Activated CD4-positive, alpha-beta memory T cell treated with anti-CD3 and anti-CD28 coated beads for 36 hours (primary cell): ENCODE measurements at regions not wholly inside any gene's neighbourhood (a gene's known extent, or its start where the extent isn't known, plus 50 kb on each side); places are given as distances from the start of the nearest gene placed in this dataset.

Experiments used
- CTCF ChIA-PET: fragments of 350-600 bp; sonication (Branson Sonifier 250); formaldehyde crosslinking; loops from one replicate; lab custom pipeline; 2021; ENCODE audit warnings: antibody characterized with exemption, inconsistent platforms; lab: Charles Lee
- POLR2A ChIA-PET: fragments of 350-600 bp; sonication (Branson Sonifier 250); formaldehyde crosslinking; loops from one replicate; lab custom pipeline; 2021; ENCODE audit warnings: antibody characterized with exemption; lab: Charles Lee
- DNase-seq: peaks from one replicate; pipeline ENCODE4 v3.0.0-alpha.2; 2020
- H3K27ac Mint-ChIP-seq: one replicate; pipeline ENCODE4 v1.8.0; 2021; ENCODE audit warnings: mixed read lengths
- H3K27me3 Mint-ChIP-seq: one replicate; pipeline ENCODE4 v1.8.0; 2021; ENCODE audit warnings: mixed read lengths
- H3K36me3 Mint-ChIP-seq: one replicate; pipeline ENCODE4 v1.8.0; 2021; ENCODE audit warnings: mixed read lengths
- H3K4me1 Mint-ChIP-seq: one replicate; pipeline ENCODE4 v1.8.0; 2021; ENCODE audit warnings: low read depth, mixed read lengths
- H3K4me3 Mint-ChIP-seq: one replicate; pipeline ENCODE4 v1.8.0; 2021; ENCODE audit warnings: mild to moderate bottlenecking, mixed read lengths
- H3K9me3 Mint-ChIP-seq: one replicate; pipeline ENCODE4 v1.8.0; 2021; ENCODE audit warnings: mixed read lengths
- intact Hi-C: fragments of 100-400 bp; cut with micrococcal nuclease; formaldehyde crosslinking; loops from one replicate; pipeline ENCODE4 v1.15.1; 2023

- ChIA-PET CTCF (no interaction called here), POLR2A (no interaction called here)
- H3K27ac Mint-ChIP-seq: no peak overlapping the region
- H3K27me3 Mint-ChIP-seq: peaks cover 11% of the 10 kb centered on the region
- DNase-seq: no peak
- H3K36me3 Mint-ChIP-seq: no peaks in the 10 kb centered on the region
- no peaks in the 10 kb centered on the region for H3K9me3 Mint-ChIP-seq
- no peaks in the 10 kb centered on the region for H3K4me1 Mint-ChIP-seq
- intact Hi-C loops: no loop called here
- no peak overlapping the region for H3K4me3 Mint-ChIP-seq
Measured at GRCh38 chr10:10873915-10874314, 143.8 kb upstream of the CELF2 start.

- intact Hi-C loops: no loop called here
- CTCF ChIA-PET: no interaction called here
- peaks cover 2% of the 10 kb centered on the region for H3K9me3 Mint-ChIP-seq
- POLR2A ChIA-PET: no interaction called here
- no peak overlapping the region for H3K4me3 Mint-ChIP-seq
- no peak for DNase-seq
- H3K4me1 Mint-ChIP-seq: no peaks in the 10 kb centered on the region
- H3K27me3 Mint-ChIP-seq: peaks cover 7% of the 10 kb centered on the region
- H3K27ac Mint-ChIP-seq: no peak overlapping the region
- no peaks in the 10 kb centered on the region for H3K36me3 Mint-ChIP-seq
Measured at GRCh38 chr10:10878963-10879362, 138.7 kb upstream of the CELF2 start.

GRCh38 chr10:10881117-10881813 is 136.4 kb upstream of the CELF2 start:
- H3K27me3 Mint-ChIP-seq: peaks cover 8% of the 10 kb centered on the region
- H3K36me3 Mint-ChIP-seq: peaks cover 2% of the 10 kb centered on the region
- H3K27ac Mint-ChIP-seq: no peak overlapping the region
- DNase-seq: no peak
- H3K4me3 Mint-ChIP-seq: no peak overlapping the region
- POLR2A ChIA-PET: no interaction called here
- H3K4me1 Mint-ChIP-seq: no peaks in the 10 kb centered on the region
- CTCF ChIA-PET: no interaction called here
- intact Hi-C loops: no loop called here
- H3K9me3 Mint-ChIP-seq: peaks cover 14% of the 10 kb centered on the region

GRCh38 chr10:10883737-10884136 is 133.9 kb upstream of the CELF2 start:
- H3K27me3 Mint-ChIP-seq: peaks cover 6% of the 10 kb centered on the region
- H3K4me3 Mint-ChIP-seq: no peak overlapping the region
- no peak overlapping the region for H3K27ac Mint-ChIP-seq
- DNase-seq: no peak
- POLR2A ChIA-PET: no interaction called here
- H3K36me3 Mint-ChIP-seq: peaks cover 2% of the 10 kb centered on the region
- intact Hi-C loops: no loop called here
- CTCF ChIA-PET: no interaction called here
- no peaks in the 10 kb centered on the region for H3K4me1 Mint-ChIP-seq
- H3K9me3 Mint-ChIP-seq: peaks cover 14% of the 10 kb centered on the region

GRCh38 chr10:10886861-10887531 is 130.7 kb upstream of the CELF2 start:
- CTCF ChIA-PET: no interaction called here
- Mint-ChIP-seq H3K27me3 (peaks cover 6% of the 10 kb centered on the region), H3K36me3 (peaks cover 2% of the 10 kb centered on the region), H3K4me1 (no peaks in the 10 kb centered on the region), H3K9me3 (peaks cover 14% of the 10 kb centered on the region), H3K27ac (no peak overlapping the region), H3K4me3 (no peak overlapping the region)
- POLR2A ChIA-PET: interaction anchor here (1.0 kb wide), 1 partner anchor 15 kb away, joined by 3 read pairs; no protein-coding TSS in a partner anchor
- DNase-seq: no peak
- intact Hi-C loops: no loop called here

GRCh38 chr10:10891124-10892082 is 126.3 kb upstream of the CELF2 start:
- intact Hi-C loops: no loop called here
- DNase-seq: no peak
- Mint-ChIP-seq H3K9me3 (no peaks in the 10 kb centered on the region), H3K36me3 (no peaks in the 10 kb centered on the region), H3K4me3 (no peak overlapping the region), H3K27me3 (peaks cover 2% of the 10 kb centered on the region), H3K27ac (no peak overlapping the region), H3K4me1 (no peaks in the 10 kb centered on the region)
- ChIA-PET CTCF (interaction anchor here (0.6 kb wide), 1 partner anchor 818 kb away, joined by 4 read pairs; no protein-coding TSS in a partner anchor), POLR2A (no interaction called here)

- Mint-ChIP-seq H3K27me3 (peaks cover 2% of the 10 kb centered on the region), H3K27ac (no peak overlapping the region), H3K4me1 (no peaks in the 10 kb centered on the region), H3K36me3 (no peaks in the 10 kb centered on the region), H3K9me3 (no peaks in the 10 kb centered on the region), H3K4me3 (no peak overlapping the region)
- DNase-seq: no peak
- ChIA-PET POLR2A (no interaction called here), CTCF (no interaction called here)
- intact Hi-C loops: no loop called here
Measured at GRCh38 chr10:10892290-10892875, 125.3 kb upstream of the CELF2 start.

- ChIA-PET CTCF (no interaction called here), POLR2A (no interaction called here)
- no peaks in the 10 kb centered on the region for H3K4me1 Mint-ChIP-seq
- intact Hi-C loops: no loop called here
- no peak for DNase-seq
- H3K4me3 Mint-ChIP-seq: no peak overlapping the region
- peaks cover 6% of the 10 kb centered on the region for H3K27me3 Mint-ChIP-seq
- H3K36me3 Mint-ChIP-seq: no peaks in the 10 kb centered on the region
- H3K27ac Mint-ChIP-seq: no peak overlapping the region
- no peaks in the 10 kb centered on the region for H3K9me3 Mint-ChIP-seq
Measured at GRCh38 chr10:10897400-10897799, 120.3 kb upstream of the CELF2 start.

- Mint-ChIP-seq H3K36me3 (no peaks in the 10 kb centered on the region), H3K4me3 (no peak overlapping the region), H3K4me1 (no peaks in the 10 kb centered on the region), H3K27ac (no peak overlapping the region), H3K27me3 (peaks cover 4% of the 10 kb centered on the region), H3K9me3 (no peaks in the 10 kb centered on the region)
- DNase-seq: no peak
- POLR2A ChIA-PET: no interaction called here
- intact Hi-C loops: no loop called here
- CTCF ChIA-PET: no interaction called here
Measured at GRCh38 chr10:10901906-10902305, 115.8 kb upstream of the CELF2 start.

GRCh38 chr10:10902951-10903350 is 114.7 kb upstream of the CELF2 start:
- no peak overlapping the region for H3K4me3 Mint-ChIP-seq
- no peak overlapping the region for H3K27ac Mint-ChIP-seq
- DNase-seq: no peak
- ChIA-PET CTCF (no interaction called here), POLR2A (no interaction called here)
- H3K27me3 Mint-ChIP-seq: peaks cover 6% of the 10 kb centered on the region
- H3K4me1 Mint-ChIP-seq: no peaks in the 10 kb centered on the region
- no peaks in the 10 kb centered on the region for H3K36me3 Mint-ChIP-seq
- no peaks in the 10 kb centered on the region for H3K9me3 Mint-ChIP-seq
- intact Hi-C loops: no loop called here

GRCh38 chr10:10903620-10904019 is 114.1 kb upstream of the CELF2 start:
- intact Hi-C loops: no loop called here
- Mint-ChIP-seq H3K27ac (no peak overlapping the region), H3K27me3 (peaks cover 6% of the 10 kb centered on the region), H3K9me3 (no peaks in the 10 kb centered on the region), H3K36me3 (no peaks in the 10 kb centered on the region), H3K4me3 (no peak overlapping the region), H3K4me1 (no peaks in the 10 kb centered on the region)
- DNase-seq: no peak
- POLR2A ChIA-PET: no interaction called here
- CTCF ChIA-PET: no interaction called here

- no peak overlapping the region for H3K4me3 Mint-ChIP-seq
- H3K4me1 Mint-ChIP-seq: no peaks in the 10 kb centered on the region
- CTCF ChIA-PET: no interaction called here
- intact Hi-C loops: no loop called here
- H3K36me3 Mint-ChIP-seq: no peaks in the 10 kb centered on the region
- peaks cover 21% of the 10 kb centered on the region for H3K27me3 Mint-ChIP-seq
- no peaks in the 10 kb centered on the region for H3K9me3 Mint-ChIP-seq
- DNase-seq: no peak
- no peak overlapping the region for H3K27ac Mint-ChIP-seq
- POLR2A ChIA-PET: no interaction called here
Measured at GRCh38 chr10:10910634-10911033, 107.0 kb upstream of the CELF2 start.
